ENCODE measurements at regions not wholly inside any gene's neighbourhood (a gene's known extent, or its start where the extent isn't known, plus 50 kb on each side); places are given as distances from the start of the nearest gene placed in this dataset.

DNA sequence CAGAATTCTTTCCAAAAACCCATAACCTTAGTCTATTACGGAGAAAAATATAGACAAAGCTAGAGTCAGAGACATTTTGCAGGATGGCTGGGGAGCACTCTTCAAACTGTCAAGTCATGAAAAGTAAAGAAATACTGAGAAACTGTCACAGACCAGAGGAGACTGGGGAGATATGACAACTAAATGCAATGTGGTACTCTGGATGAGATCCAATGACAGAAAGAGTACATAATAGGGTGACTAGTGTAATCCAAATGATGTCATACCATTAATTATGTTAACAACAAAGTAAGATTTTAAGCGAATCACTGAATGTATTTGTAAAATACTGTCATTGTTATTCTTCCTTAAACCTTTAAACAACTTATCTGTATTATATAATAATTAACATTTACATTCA lies 393.8 kb downstream of the LIG4 start:
- intact Hi-C loops (cut with micrococcal nuclease; ENCODE audit: unreplicated experiment), result no loop called here
- TF ChIP-seq EZH2 (IDR thresholded peaks at IDR 0.05; ENCODE audit: borderline replicate concordance, low read depth, low read length, poor library complexity, severe bottlenecking), result no peak
- TF ChIP-seq, protein P1, sequence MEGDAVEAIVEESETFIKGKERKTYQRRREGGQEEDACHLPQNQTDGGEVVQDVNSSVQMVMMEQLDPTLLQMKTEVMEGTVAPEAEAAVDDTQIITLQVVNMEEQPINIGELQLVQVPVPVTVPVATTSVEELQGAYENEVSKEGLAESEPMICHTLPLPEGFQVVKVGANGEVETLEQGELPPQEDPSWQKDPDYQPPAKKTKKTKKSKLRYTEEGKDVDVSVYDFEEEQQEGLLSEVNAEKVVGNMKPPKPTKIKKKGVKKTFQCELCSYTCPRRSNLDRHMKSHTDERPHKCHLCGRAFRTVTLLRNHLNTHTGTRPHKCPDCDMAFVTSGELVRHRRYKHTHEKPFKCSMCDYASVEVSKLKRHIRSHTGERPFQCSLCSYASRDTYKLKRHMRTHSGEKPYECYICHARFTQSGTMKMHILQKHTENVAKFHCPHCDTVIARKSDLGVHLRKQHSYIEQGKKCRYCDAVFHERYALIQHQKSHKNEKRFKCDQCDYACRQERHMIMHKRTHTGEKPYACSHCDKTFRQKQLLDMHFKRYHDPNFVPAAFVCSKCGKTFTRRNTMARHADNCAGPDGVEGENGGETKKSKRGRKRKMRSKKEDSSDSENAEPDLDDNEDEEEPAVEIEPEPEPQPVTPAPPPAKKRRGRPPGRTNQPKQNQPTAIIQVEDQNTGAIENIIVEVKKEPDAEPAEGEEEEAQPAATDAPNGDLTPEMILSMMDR (conservative IDR thresholded peaks at IDR 0.05; ENCODE audit: low read depth, low read length), result no peak
- ChIA-PET CTCF (no interaction called here), POLR2A (ENCODE audit: low non-redundant PET) (no interaction called here)
- Histone ChIP-seq H3K4me1 (ENCODE audit: insufficient read depth, low read length, poor library complexity, severe bottlenecking) (no peaks in the 10 kb centered on the region), H3K4me3 (ENCODE audit: low read depth, low read length, poor library complexity, severe bottlenecking) (no peak overlapping the region), H3K27ac (ENCODE audit: low read depth, low read length, poor library complexity, severe bottlenecking) (no peak overlapping the region), H3K9me3 (ENCODE audit: low read depth, low read length, poor library complexity, severe bottlenecking) (no peaks in the 10 kb centered on the region), H3K36me3 (ENCODE audit: insufficient read depth, low read length, poor library complexity, severe bottlenecking) (no peaks in the 10 kb centered on the region), H3K27me3 (replicated peaks; ENCODE audit: insufficient read depth, low read depth, low read length, poor library complexity) (no peaks in the 10 kb centered on the region)
- no TSS peak for BruUV-seq (replicated peaks)
- DNase-seq (ENCODE audit: low spot score), result no peak

DNA sequence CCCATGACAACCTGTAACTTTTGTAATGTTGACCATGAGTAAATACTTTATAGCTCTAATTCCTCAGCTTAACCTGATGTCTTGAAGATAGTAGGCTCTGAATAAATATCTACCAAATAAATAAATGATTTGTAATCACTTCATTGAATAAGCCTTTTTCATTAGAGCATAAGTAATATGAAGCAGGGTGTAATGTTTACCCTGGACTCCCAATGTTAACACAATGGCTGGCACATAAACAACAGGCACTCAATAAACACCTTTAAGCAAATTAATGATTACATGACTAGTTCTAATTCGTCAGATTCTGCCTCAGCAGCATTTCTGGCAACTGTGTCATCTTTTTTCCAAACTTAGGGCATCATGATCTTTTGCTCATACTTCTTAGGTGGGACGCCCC lies 396.3 kb downstream of the LIG4 start:
- H3K9me3 ChIP-seq (ENCODE audit: low read depth, low read length, poor library complexity, severe bottlenecking), result no peaks in the 10 kb centered on the region
- no TSS peak for BruUV-seq (replicated peaks)
- H3K4me1 ChIP-seq (ENCODE audit: insufficient read depth, low read length, poor library complexity, severe bottlenecking), result no peaks in the 10 kb centered on the region
- H3K36me3 ChIP-seq (ENCODE audit: insufficient read depth, low read length, poor library complexity, severe bottlenecking), result no peaks in the 10 kb centered on the region
- no peak overlapping the region for H3K27ac ChIP-seq (ENCODE audit: low read depth, low read length, poor library complexity, severe bottlenecking)
- POLR2A ChIA-PET (ENCODE audit: low non-redundant PET), result no interaction called here
- DNase-seq (ENCODE audit: low spot score), result no peak
- H3K27me3 ChIP-seq (replicated peaks; ENCODE audit: insufficient read depth, low read depth, low read length, poor library complexity), result no peaks in the 10 kb centered on the region
- intact Hi-C loops (cut with micrococcal nuclease; ENCODE audit: unreplicated experiment), result no loop called here
- TF ChIP-seq EZH2 (IDR thresholded peaks at IDR 0.05; ENCODE audit: borderline replicate concordance, low read depth, low read length, poor library complexity, severe bottlenecking), result no peak
- TF ChIP-seq, protein P1 (conservative IDR thresholded peaks at IDR 0.05; ENCODE audit: low read depth, low read length), result no peak
- CTCF ChIA-PET, result no interaction called here
- H3K4me3 ChIP-seq (ENCODE audit: low read depth, low read length, poor library complexity, severe bottlenecking), result no peak overlapping the region

- BruUV-seq (replicated peaks), result no TSS peak
- DNase-seq (ENCODE audit: low spot score), result no peak
- Histone ChIP-seq H3K36me3 (ENCODE audit: insufficient read depth, low read length, poor library complexity, severe bottlenecking) (no peaks in the 10 kb centered on the region), H3K27me3 (replicated peaks; ENCODE audit: insufficient read depth, low read depth, low read length, poor library complexity) (no peaks in the 10 kb centered on the region), H3K4me1 (ENCODE audit: insufficient read depth, low read length, poor library complexity, severe bottlenecking) (no peaks in the 10 kb centered on the region), H3K27ac (ENCODE audit: low read depth, low read length, poor library complexity, severe bottlenecking) (no peak overlapping the region), H3K9me3 (ENCODE audit: low read depth, low read length, poor library complexity, severe bottlenecking) (no peaks in the 10 kb centered on the region), H3K4me3 (ENCODE audit: low read depth, low read length, poor library complexity, severe bottlenecking) (no peak overlapping the region)
- POLR2A ChIA-PET (ENCODE audit: low non-redundant PET), result no interaction called here
- TF ChIP-seq, protein P1 (conservative IDR thresholded peaks at IDR 0.05; ENCODE audit: low read depth, low read length), result no peak
- TF ChIP-seq EZH2 (IDR thresholded peaks at IDR 0.05; ENCODE audit: borderline replicate concordance, low read depth, low read length, poor library complexity, severe bottlenecking), result no peak
- CTCF ChIA-PET, result no interaction called here
- intact Hi-C loops (cut with micrococcal nuclease; ENCODE audit: unreplicated experiment), result no loop called here
Observed at GRCh38 chr13:107817647-107818287, 397.6 kb downstream of the LIG4 start.

All from A673 (cell line).